Fibroblast of upper back skin (primary cell): ENCODE measurements at regions not wholly inside any gene's neighbourhood (a gene's known extent, or its start where the extent isn't known, plus 50 kb on each side); places are given as distances from the start of the nearest gene placed in this dataset.

Experiments
- DNase-seq: peaks from one replicate; pipeline ENCODE4 v3.0.0-alpha.2; 2013

GRCh38 chr9:126225611-126226609 is 100.7 kb upstream of the MVB12B start:
- DNase-seq: no peak

DNA sequence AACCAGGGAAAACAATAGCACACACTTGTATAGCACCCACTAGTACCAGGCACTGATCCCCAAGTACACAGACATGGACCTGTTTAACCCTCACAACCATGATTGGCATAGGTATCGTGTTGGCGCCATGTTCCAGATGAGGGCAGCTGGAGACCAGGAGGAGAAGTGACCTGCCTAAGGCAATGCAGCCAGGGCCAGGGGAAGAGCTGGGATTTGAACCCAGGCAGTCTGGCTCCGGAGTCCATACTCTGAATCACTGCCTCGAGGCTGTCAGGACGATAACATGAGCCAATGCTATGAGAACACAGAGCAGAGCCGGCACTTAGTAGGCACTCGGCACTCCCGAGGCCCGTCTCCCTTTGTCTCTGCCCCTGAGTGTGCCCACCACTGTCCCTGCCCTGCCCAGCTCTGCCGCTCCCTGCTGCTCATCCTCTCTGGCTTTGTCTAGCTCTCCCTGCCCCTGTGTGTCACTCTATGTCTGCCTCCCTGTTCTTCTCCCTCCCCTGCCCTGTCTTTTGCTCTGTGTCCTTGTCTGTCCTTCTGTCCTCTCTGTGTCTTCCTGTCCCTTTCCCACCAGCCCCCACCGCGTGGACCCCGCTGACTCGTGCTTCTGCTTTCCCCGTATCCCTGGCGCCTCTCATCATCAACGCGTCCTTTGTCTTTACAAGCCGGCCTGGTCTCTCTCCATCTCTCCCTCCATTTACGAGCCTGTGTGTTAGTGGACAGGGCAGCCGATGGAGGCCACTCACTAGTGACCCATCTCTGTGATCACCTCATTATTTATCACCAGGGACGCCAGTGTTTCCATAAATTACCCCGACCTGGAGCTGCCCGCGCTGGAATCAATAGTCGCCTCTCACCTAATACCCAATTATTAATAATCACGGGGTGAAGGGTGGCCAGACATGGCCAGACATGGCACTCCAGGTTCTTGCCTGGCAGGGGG is 99.4 kb upstream of the MVB12B start:
- DNase-seq: no peak

DNA sequence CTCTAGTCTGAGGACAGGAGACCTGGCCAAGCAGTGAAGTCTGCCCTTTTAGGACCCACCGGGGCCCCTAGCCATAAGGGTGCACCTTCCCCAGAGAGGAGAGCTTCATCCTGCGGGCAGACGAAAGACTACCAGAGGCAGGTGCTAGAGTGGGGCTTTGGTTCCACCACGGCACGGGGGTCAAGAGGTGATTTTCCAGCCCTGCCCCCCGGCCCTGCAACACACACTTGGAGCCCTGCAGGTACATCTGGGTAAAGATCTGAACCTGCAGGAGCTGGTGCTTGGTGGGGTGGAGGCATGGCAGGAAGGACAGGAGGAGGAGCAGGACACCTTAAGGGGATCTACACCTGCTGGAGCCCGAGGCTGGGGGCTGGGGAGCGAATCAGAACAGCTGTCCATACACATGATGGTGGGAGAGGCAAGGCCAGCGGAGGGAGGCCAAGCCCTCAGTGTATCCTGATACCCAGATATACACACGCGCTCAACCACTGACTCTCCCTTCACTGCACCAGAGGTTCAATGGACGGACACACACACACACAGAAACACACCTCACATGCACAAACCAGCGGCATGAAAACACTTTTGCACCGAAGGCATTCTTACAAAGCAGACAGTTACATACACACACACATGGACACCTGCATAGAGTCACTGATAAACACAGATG is 98.4 kb upstream of the MVB12B start:
- DNase-seq: no peak

GRCh38 chr9:126228781-126229444 is 97.7 kb upstream of the MVB12B start:
- peak; percentile 64 for DNase-seq

DNA sequence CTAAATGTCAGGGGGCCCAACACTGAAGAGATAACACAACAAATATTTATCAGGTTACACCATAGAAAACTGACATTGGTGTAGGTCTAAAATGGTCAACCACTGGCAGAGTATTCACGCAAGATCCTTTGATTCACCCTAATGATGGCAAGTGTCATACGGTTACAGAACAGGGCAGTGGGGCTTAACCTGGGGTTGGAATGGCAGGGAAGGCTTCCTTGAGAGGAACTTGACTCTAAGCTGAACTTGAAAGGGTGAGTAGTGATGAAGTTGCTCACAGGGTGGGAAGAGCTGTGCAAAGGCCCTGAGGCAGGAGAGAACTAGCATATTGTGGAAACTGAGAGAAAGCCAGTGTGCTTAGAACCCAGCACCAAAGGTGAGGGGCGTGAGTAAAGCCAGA is 97.1 kb upstream of the MVB12B start:
- no peak for DNase-seq

DNA sequence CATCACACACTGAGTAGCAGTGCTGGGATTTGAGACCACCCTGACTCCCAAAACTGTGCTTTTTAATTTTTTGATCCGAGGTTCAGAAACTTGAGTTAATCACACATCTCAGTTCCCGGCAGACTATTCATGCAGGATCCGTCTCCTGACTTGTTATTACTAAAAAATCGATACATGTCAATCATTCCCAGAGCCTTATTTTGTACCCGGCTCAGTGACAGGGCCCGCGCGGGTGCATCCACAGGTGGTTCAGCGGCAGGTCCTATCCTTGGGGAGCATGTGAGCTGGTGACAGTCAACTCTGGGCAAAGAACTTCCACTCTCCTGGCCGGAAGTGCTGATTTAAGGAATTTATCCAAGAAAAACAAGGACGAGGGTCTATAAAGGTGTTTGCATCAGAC is 95.9 kb upstream of the MVB12B start:
- DNase-seq: no peak

DNA sequence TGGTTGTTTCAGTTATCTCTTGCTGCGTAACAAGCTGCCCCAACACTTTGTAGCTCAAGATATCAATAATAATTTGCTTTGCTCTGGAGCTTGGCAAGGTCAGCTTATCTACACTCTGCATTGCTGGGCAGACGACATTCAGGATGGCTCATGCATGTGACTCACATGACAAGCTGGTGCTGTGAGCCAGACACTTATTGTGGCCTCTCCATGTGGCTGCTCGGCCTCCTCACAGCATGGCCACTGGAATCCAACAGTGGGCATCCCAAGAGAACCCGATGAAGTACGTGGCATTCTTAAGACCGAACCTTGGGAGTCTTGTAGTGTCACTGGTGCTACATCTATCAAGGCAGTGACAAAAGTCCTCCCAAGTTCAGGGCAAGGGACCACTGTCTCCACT is 94.2 kb upstream of the MVB12B start:
- no peak for DNase-seq

DNA sequence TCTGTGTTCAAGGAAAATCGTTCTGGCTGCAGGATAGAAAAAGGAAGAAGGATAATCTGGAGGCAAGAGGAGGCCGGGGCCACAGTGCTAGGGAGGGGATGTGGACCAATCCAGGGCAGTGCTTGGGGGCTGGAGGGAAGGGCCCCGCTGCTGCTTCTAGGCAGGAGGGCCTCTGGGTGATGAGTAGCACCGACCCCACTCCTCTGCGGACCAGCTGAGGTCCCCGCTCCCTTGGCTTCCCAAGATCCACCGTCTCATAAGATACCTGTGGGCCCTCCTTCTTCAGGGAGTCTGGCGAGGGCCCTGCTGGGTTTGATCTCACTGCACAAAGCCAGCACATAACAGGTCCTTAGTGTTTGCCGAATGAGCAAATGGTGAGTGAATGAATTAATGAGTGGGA is 93.5 kb upstream of the MVB12B start:
- no peak for DNase-seq

DNA sequence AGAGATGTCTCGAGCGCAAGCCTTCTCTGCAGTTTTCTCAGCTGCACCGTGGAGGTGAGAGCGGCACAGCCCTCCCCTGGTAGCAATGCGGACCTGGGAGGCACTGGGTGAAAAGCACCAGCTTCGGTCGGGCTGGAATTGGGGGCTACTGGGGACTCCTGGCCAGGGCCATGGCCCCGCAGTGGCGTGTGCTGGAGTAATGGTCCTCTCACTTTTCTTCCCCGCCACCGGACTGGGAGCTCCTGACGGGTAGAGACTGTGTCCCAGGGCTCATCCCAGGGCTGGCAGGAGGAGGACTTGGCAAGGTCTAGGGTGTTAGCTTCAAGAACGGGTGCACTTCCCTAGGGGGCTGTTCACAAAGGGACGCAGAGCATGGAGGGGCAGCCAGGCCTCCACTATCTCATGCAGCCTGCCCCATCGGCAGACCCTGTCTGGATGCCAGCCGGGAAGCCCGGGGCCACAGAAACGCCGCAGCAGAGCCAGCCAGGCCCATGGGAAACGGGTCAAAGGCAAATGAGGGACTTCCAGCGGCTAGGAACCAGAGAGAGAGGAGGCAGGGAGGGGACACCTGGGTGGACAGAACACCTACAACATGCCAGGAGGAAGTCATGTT is 92.6 kb upstream of the MVB12B start:
- DNase-seq: no peak

DNA sequence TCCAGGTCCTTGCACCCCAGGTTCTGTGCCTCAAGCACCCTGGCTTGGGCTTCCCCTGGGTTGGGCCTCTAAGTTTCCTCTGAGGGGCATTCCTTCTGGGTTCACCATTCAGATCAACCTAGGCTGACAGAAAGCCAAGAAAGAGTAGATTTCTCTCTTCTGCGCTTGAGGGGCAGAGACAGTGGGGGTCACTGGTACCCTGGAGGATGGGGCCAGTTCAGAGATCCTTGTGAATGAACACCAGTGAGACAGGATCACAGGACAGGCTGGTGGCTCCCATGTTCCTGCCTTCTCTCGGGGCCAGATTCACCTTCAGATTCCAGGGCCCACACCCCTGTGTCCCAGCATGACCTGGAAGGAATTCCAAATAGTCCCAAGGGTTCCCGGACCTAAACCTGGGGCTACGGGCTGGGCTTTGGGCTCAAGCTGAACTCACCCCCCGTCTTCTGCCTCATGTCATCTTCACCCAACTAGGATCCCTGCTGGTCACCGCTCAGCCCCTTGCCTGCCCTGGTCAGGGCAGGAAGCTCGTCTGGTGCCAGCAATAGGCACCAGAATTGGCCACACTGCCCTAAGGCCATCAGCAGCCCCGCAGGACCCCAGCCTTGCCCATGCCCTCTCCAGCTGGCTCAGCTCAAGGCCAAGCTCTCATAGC is 91.8 kb upstream of the MVB12B start:
- no peak for DNase-seq

DNA sequence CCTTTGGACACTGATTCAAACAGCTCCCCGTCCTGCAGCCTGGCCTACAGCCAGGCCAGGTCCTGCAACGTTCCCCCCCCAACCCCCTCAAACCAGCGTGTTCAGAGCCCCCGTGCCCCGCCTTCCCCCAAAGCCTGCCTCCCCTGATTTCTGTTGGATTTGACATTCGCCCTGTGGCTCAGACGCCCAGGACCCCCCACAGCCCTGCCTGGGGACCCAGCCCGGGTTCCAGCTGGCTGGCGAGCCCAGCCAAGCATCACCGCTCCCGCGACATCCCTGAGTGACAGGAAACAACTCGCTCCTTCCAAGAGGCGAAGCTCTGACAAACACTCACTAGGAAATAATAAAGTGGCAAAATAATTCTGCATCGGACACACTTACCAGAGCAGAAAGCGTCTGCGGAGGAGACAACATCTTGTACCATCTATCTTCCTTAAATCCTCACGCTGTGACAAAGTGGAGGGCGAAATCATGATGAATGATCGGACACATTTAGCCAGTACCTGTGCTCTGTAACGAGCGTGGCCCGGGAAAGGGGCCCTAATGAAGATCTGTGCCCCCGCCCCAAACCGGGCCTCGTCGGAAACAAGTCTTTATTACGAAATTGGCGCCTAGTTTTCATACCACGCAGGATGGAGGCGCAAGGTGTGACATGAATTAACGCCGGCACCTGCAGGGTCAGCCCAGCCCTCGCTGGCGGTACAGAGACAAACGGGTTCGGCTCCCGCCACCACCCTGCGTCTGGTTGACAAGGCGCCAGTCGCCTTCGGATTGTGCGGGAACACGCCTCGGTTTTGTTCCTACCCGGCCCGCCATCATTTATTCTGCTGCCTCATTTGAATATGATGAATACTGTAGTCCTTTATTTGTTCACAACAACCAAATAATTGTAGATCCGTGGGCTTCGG is 91.0 kb upstream of the MVB12B start:
- no peak for DNase-seq

- no peak for DNase-seq
Measured at GRCh38 chr9:126236273-126236672, 90.4 kb upstream of the MVB12B start.

DNA sequence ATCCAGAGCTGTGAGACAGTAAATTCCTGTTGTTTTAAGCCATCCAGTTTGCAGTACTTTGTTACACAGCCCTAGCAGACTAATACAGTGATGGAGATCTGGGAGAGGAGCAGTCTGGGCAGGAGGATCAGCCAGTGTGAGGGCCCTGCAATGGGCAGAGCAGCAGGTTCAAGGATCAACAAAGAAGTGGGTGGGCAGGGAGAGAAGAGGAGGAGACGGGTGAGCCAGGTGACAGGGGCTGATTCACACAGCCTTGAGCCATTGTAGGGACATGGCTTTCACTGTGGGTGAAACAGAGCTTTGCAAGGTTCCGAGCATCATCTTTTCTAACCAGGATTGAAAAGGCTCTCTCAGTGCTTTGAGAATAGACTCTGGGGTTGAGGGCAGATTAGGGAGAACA is 88.2 kb upstream of the MVB12B start:
- no peak for DNase-seq

DNA sequence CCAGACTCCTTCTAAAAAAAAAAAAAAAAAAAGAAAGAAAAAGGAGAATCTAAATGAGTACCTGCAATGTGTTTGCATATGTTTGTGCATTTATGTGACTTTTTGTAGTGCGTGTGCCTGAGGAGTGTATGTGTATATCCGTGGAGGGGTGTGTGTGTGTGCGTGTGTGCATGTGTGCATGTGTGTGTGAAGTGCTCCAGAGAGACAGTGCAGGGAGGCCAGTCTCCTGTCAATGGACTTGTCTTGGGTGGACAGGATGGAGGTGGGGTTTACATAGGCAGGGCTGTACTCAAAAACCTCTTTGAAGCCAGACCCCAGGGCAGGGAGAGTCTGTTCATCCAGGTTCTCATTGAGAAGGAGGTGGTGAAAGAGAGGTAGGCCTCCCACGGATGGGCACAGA is 87.1 kb upstream of the MVB12B start:
- DNase-seq: no peak

- DNase-seq: no peak
Measured at GRCh38 chr9:126240835-126241234, 85.8 kb upstream of the MVB12B start.

DNA sequence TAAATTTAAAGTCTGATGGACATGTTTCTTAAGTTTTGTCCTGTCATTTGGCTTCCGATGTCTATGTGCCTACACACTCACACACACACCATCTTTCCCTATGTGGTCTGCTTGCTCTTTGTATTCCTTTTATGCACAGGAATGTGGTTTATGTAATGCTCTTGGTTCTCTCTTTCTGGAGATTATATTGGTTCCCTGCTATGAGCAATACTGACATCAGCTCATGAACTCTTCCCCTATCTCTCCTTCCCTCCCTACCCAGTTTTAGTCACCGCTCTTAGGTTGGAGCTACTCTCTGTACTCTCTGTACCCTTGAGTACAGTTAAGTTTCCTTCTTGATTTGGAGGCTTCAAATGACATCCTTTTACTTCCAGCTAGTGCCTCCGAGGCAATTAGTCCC is 77.9 kb upstream of the MVB12B start:
- DNase-seq: peak; percentile 88

DNA sequence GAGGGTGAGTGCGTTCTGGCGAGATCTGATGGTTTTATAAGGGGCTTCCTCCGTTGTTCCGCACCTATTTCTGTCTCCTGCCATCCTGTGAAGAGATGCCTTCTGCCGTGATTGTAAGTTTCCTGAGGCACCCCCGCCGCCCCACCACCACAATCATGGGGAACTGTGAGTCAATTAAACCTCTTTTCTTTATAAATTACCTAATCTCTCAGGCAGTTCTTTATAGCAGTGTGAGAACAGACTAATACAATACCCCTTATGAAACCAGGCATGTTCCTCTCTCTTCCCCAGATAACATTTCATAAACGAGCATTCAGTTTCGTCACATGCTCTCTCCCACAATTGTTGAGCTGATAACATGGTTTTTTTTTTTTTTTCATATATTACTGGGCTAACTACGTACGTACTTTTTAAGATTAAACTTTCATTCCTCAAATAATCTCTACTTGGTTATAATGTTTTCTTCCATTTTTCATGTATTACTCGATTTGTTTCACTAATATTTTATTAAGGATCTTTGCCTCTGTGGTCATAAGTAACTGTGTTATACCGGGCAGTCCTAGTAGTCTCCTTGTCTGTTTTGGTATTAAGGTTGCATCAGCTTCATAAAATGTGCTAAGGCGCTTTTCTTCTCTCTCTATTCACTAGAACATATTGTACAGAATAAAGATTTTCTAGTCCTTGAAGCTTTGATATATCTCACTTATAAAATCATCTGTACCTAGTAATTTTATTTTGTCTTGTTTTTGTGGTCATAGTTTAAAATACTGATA is 64.9 kb upstream of the MVB12B start:
- no peak for DNase-seq

- DNase-seq: no peak
Measured at GRCh38 chr9:126262738-126263137, 63.9 kb upstream of the MVB12B start.

DNA sequence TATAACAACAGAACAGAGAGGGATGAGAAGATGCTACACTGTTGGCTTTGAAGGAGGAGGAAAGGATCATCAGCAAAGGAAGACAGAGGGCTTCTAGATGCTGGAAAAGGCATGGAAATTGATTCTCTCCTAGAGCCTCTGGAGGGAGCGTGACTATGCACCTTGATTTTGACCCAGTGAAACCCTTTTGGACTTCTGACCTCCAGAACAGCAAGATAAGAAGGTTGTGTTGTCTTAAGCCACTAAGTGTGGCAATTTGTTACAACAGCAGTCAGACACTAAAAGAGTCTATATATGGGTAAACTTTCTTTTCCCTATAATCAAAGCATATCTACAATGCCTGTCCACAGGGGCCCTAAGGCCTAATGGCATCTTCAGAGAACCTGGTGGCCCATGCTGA is 56.1 kb upstream of the MVB12B start:
- DNase-seq: no peak
